Prostate gland (tissue), 2 donors: ENCODE measurements at regions not wholly inside any gene's neighbourhood (a gene's known extent, or its start where the extent isn't known, plus 50 kb on each side); places are given as distances from the start of the nearest gene placed in this dataset.

Experiments used
- DNase-seq: peaks from one replicate; pipeline ENCODE4 v3.0.0-alpha.2; 2019; ENCODE audit warnings: low spot score
- H3K27ac ChIP-seq, 2 donors: fragments of 200-600 bp; sonication (generic); 2 replicates each; pipeline ENCODE4 v1.5.1; 2017 to 2019
- H3K27me3 ChIP-seq: fragments of 200-600 bp; sonication (generic); replicated peaks from 2 replicates; pipeline ENCODE4 v1.5.1; 2019; ENCODE audit not compliant: insufficient read depth
- H3K36me3 ChIP-seq, 2 donors: fragments of 200-600 bp; sonication (generic); 1 replicate in 1 of 2; 2 replicates in 1 of 2; pipeline versions ENCODE4 v1.5.1 to v1.8.1; 2017 to 2019
- H3K4me1 ChIP-seq: fragments of 200-600 bp; sonication (generic); replicated peaks from 2 replicates; pipeline ENCODE4 v1.5.1; 2019
- H3K4me3 ChIP-seq, 2 donors: fragments of 200-600 bp; sonication (generic); 2 replicates each; pipeline ENCODE4 v1.5.1; 2017 to 2019
- H3K9me3 ChIP-seq: fragments of 200-600 bp; sonication (generic); 2 replicates; pipeline ENCODE4 v1.5.1; 2017
- POLR2A ChIP-seq: fragments of 450-650 bp; IDR thresholded peaks from one replicate; pipeline ENCODE4 v1.6.1; 2016; ENCODE audit warnings: antibody characterized with exemption, mild to moderate bottlenecking
- POLR2AphosphoS5 ChIP-seq: sonication (generic); formaldehyde crosslinking; IDR thresholded peaks from one replicate; pipeline ENCODE4 v1.6.1; 2017; ENCODE audit warnings: antibody characterized with exemption
- WGBS: methylation state at CpG from one replicate; pipeline ENCODE4 v1.1.5; 2018; 5-methylcytosine and 5-hydroxymethylcytosine counted together
- intact Hi-C: fragments of 100-400 bp; cut with DNase I; formaldehyde crosslinking; loops from one replicate; pipeline ENCODE4 v1.14.2; 2022
- TF ChIP-seq, protein P1 (sequence below), 4 experiments: fragments of 200-600 bp in 2 of 4; fragments of 450-650 bp in 2 of 4; sonication (generic) in 2 of 4; IDR thresholded peaks; 1 replicate in 3 of 4; 2 replicates in 1 of 4; pipeline ENCODE4 v1.5.1; 2016 to 2019; ENCODE audit warnings: antibody characterized with exemption in 4 of 4, mild to moderate bottlenecking in 2 of 4, moderate library complexity in 2 of 4

DNA sequence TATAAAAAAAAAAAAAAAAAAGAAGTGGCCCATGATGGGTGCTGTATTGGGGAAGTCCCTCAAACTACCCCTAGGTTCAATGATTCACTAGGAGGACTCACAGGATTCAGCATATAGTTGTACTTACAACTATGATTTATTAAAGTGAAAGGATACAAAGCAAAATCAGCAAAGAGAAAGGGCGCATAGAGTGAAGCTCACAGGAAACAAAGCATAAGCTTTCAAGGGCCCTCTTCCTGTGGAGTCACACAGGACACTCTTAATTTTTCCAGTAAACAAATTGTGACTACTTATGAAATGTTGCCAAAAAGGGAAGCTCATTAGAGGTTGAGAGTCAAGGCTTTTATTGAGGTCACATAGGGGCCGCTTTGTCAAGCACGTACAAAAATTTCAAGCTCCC, 153.7 kb upstream of the GAP43 start:
- H3K36me3 ChIP-seq = no peaks in the 10 kb centered on the region
- no peak for DNase-seq

DNA sequence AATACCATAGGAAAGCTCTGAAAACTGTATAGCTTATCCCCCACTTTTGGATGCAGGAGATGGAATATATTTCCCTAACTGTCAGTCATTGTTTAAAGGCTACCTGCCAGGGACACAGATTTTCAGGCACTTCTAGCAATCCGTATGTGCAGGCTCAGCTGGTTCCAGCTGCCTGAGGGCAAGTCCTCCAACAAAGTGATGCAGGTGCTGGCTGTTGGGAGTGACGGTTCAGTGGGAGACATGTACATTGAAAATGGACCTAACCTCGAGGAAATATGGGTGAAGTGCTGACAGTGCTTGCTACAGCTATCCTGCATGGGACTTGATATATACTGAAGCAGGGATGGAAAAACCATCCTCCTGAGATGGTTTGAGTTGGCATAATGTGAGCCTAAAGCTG, 153.1 kb upstream of the GAP43 start:
- Histone ChIP-seq H3K4me3 (no peak overlapping the region), H3K27me3 (no peaks in the 10 kb centered on the region), H3K36me3 (no peaks in the 10 kb centered on the region), H3K9me3 (no peaks in the 10 kb centered on the region), H3K27ac (no peak overlapping the region), H3K4me1 (no peaks in the 10 kb centered on the region)
- WGBS = 42% methylated on average over 3 of the region's 3 CpGs
- DNase-seq = no peak
- TF ChIP-seq, protein P1, sequence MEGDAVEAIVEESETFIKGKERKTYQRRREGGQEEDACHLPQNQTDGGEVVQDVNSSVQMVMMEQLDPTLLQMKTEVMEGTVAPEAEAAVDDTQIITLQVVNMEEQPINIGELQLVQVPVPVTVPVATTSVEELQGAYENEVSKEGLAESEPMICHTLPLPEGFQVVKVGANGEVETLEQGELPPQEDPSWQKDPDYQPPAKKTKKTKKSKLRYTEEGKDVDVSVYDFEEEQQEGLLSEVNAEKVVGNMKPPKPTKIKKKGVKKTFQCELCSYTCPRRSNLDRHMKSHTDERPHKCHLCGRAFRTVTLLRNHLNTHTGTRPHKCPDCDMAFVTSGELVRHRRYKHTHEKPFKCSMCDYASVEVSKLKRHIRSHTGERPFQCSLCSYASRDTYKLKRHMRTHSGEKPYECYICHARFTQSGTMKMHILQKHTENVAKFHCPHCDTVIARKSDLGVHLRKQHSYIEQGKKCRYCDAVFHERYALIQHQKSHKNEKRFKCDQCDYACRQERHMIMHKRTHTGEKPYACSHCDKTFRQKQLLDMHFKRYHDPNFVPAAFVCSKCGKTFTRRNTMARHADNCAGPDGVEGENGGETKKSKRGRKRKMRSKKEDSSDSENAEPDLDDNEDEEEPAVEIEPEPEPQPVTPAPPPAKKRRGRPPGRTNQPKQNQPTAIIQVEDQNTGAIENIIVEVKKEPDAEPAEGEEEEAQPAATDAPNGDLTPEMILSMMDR (IDR thresholded peaks at IDR 0.05) = no peak
- TF ChIP-seq POLR2A = no peak
- no peak for TF ChIP-seq POLR2AphosphoS5
- intact Hi-C loops = no loop called here

More for the DNA sequence above, 153.7 kb upstream of the GAP43 start:
- no peaks in the 10 kb centered on the region for H3K27me3 ChIP-seq
- no peak overlapping the region for H3K27ac ChIP-seq
- TF ChIP-seq, protein P1 (IDR thresholded peaks at IDR 0.05) = no peak
- 28% methylated on average over 3 of the region's 3 CpGs for WGBS
- H3K4me3 ChIP-seq = no peak overlapping the region
- intact Hi-C loops = no loop called here
- no peaks in the 10 kb centered on the region for H3K4me1 ChIP-seq
- no peaks in the 10 kb centered on the region for H3K9me3 ChIP-seq

DNA sequence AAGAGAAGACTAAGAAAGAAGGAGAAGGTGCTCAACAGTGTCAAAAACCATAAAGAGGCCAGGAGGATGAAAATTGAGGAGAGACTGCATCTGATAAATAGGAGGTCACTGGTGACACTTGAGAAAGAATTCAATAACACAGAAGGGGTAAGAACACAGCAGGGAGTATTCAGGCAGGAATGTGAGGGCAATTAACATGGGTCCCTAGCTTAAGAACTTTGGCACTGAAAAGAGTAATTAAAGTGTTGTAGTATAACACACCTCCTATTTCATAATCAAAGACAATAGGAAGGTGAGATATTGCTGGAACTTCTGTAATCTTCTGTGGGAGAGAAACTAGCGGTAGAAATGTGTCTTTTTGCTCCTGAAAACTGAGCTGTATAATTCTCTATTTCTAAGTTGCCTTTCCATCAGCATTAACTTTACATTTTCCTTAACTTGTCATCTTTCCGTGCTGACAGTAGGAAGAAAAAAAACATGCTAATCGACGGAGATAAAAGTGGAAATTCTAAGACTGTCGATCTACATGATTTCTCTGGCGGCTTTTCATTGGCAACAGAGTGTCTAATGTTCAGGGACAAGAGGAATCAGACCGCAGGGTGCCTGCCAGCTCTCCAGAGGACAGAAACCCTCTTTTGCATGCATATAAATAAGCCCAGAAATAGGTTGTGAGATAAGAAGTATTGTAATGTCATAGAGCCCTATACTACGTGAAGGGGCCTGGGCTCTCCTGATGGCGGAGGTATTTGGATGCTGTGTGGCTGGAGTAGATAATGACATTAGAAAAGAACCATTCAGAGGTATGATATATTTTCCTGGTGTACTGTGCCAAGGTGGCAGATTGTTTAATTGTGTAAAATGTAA, 147.9 kb upstream of the GAP43 start:
- no peak for DNase-seq
- intact Hi-C loops = no loop called here
- no peaks in the 10 kb centered on the region for H3K9me3 ChIP-seq
- no peaks in the 10 kb centered on the region for H3K4me1 ChIP-seq
- H3K36me3 ChIP-seq = no peaks in the 10 kb centered on the region
- WGBS = 77% methylated on average over 9 of the region's 9 CpGs
- H3K27ac ChIP-seq = no peak overlapping the region
- no peak overlapping the region for H3K4me3 ChIP-seq
- no peak for TF ChIP-seq POLR2AphosphoS5
- TF ChIP-seq POLR2A = no peak
- TF ChIP-seq, protein P1 (IDR thresholded peaks at IDR 0.05) = no peak
- H3K27me3 ChIP-seq = no peaks in the 10 kb centered on the region

DNA sequence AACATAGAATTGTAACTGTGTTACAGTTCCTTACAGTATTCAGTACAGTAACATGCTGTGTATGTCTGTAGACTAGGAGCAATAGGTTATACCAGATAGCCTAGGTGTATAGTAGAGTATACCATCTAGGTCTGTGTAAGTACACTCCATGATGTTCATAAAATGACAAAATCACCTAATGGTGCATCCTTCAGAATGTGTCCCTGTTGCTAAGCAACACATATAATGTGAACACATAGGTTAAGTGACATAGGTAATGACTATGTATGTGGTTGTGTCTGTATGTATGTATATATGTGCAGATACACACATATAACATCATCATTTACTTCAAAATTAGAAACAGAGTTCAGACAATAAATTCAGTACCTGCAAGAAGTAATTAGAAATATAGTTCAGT, 146.8 kb upstream of the GAP43 start:
- TF ChIP-seq POLR2AphosphoS5 (no peak), POLR2A (no peak)
- TF ChIP-seq, protein P1 (IDR thresholded peaks at IDR 0.05) = no peak
- H3K27ac ChIP-seq = no peak overlapping the region
- DNase-seq = no peak
- H3K36me3 ChIP-seq = no peaks in the 10 kb centered on the region
- H3K27me3 ChIP-seq = no peaks in the 10 kb centered on the region
- intact Hi-C loops = no loop called here
- H3K9me3 ChIP-seq = no peaks in the 10 kb centered on the region
- H3K4me3 ChIP-seq = no peak overlapping the region
- no peaks in the 10 kb centered on the region for H3K4me1 ChIP-seq

DNA sequence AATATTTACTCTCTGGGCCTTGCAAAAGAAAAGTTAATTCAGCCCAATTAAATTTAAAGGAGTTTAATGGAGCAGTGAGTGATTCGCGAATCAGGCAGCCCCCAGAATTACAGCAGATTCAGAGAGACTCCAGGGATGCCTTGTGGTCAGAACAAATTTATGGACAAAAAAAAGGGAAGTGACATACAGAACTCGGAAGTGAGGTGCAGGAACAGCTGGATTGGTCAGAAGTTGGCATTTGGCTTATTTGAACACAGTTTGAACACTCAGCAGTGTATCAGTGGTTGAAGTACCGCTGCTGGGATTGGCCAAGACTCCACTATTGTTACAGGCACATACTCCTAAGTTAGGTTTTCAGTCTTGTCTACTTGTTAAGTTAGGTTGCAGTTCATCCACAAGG, 145.0 kb upstream of the GAP43 start:
- DNase-seq = no peak
- Histone ChIP-seq H3K27me3 (no peaks in the 10 kb centered on the region), H3K9me3 (no peaks in the 10 kb centered on the region), H3K4me3 (no peak overlapping the region), H3K36me3 (no peaks in the 10 kb centered on the region), H3K4me1 (no peaks in the 10 kb centered on the region), H3K27ac (no peak overlapping the region)
- intact Hi-C loops = no loop called here
- TF ChIP-seq POLR2AphosphoS5 (no peak), POLR2A (no peak)
- TF ChIP-seq, protein P1 (IDR thresholded peaks at IDR 0.05) = no peak
- WGBS = 92% methylated on average over 4 of the region's 4 CpGs
